ENCODE measurements at regions not wholly inside any gene's neighbourhood (a gene's known extent, or its start where the extent isn't known, plus 50 kb on each side); places are given as distances from the start of the nearest gene placed in this dataset.

GRCh38 chr12:105672121-105672975, 341.9 kb downstream of the C12orf75 start:
- TF ChIP-seq CTCF (IDR thresholded peaks at IDR 0.05; ENCODE audit: low read depth, low read length): no peak
- peak; percentile 67 for DNase-seq
- Histone ChIP-seq H3K9me3 (no peaks in the 10 kb centered on the region), H3K27me3 (no peaks in the 10 kb centered on the region), H3K36me3 (no peaks in the 10 kb centered on the region), H3K4me3 (ENCODE audit: low read depth, low read length) (no peak overlapping the region), H3K4me1 (peaks cover 4% of the 10 kb centered on the region)

GRCh38 chr12:105674871-105675699, 344.6 kb downstream of the C12orf75 start:
- H3K9me3 ChIP-seq: no peaks in the 10 kb centered on the region
- TF ChIP-seq CTCF (IDR thresholded peaks at IDR 0.05; ENCODE audit: low read depth, low read length): no peak
- H3K4me3 ChIP-seq (ENCODE audit: low read depth, low read length): no peak overlapping the region
- peaks cover 4% of the 10 kb centered on the region for H3K4me1 ChIP-seq
- DNase-seq: no peak
- H3K36me3 ChIP-seq: no peaks in the 10 kb centered on the region
- H3K27me3 ChIP-seq: no peaks in the 10 kb centered on the region

GRCh38 chr12:105676694-105677093, 346.2 kb downstream of the C12orf75 start:
- Histone ChIP-seq H3K4me1 (peaks cover 4% of the 10 kb centered on the region), H3K36me3 (no peaks in the 10 kb centered on the region), H3K9me3 (no peaks in the 10 kb centered on the region), H3K27me3 (no peaks in the 10 kb centered on the region), H3K4me3 (ENCODE audit: low read depth, low read length) (no peak overlapping the region)
- TF ChIP-seq CTCF (IDR thresholded peaks at IDR 0.05; ENCODE audit: low read depth, low read length): no peak
- no peak for DNase-seq

- no peaks in the 10 kb centered on the region for H3K27me3 ChIP-seq
- no peaks in the 10 kb centered on the region for H3K36me3 ChIP-seq
- no peak overlapping the region for H3K4me3 ChIP-seq (ENCODE audit: low read depth, low read length)
- no peak for DNase-seq
- no peak for TF ChIP-seq CTCF (IDR thresholded peaks at IDR 0.05; ENCODE audit: low read depth, low read length)
- no peaks in the 10 kb centered on the region for H3K9me3 ChIP-seq
- H3K4me1 ChIP-seq: peaks cover 1% of the 10 kb centered on the region; the same call in 1 of the 2 replicates
Measured at GRCh38 chr12:105677672-105678071, 347.2 kb downstream of the C12orf75 start.

- DNase-seq: no peak
- Histone ChIP-seq H3K4me3 (ENCODE audit: low read depth, low read length) (no peak overlapping the region), H3K9me3 (no peaks in the 10 kb centered on the region), H3K4me1 (no peaks in the 10 kb centered on the region), H3K27me3 (no peaks in the 10 kb centered on the region), H3K36me3 (no peaks in the 10 kb centered on the region)
- TF ChIP-seq CTCF (IDR thresholded peaks at IDR 0.05; ENCODE audit: low read depth, low read length): no peak
Measured at GRCh38 chr12:105679982-105680381, 349.5 kb downstream of the C12orf75 start.

Data from BE2C (cell line).